H9 (cell line): ENCODE measurements at regions not wholly inside any gene's neighbourhood (a gene's known extent, or its start where the extent isn't known, plus 50 kb on each side); places are given as distances from the start of the nearest gene placed in this dataset.

Experiments
- DNase-seq: peaks from one replicate; pipeline ENCODE4 v3.0.0-alpha.2; 2017
- H2AFZ ChIP-seq: one replicate; pipeline ENCODE4 v1.6.1; 2013; ENCODE audit warnings: mild to moderate bottlenecking, low read length, control low read depth, moderate library complexity
- H2AK5ac ChIP-seq: 2 replicates; pipeline ENCODE4 v1.6.1; 2013; ENCODE audit warnings: low read length, control low read depth, mixed read lengths; ENCODE audit not compliant: insufficient read length
- H2BK120ac ChIP-seq: one replicate; pipeline ENCODE4 v1.6.1; 2013; ENCODE audit warnings: low read depth, mild to moderate bottlenecking, low read length, control low read depth, inconsistent platforms; ENCODE audit not compliant: poor library complexity, severe bottlenecking
- H2BK12ac ChIP-seq: 2 replicates; pipeline ENCODE4 v1.6.1; 2013; ENCODE audit warnings: low read length, control low read depth, mixed read lengths, low read depth; ENCODE audit not compliant: insufficient read length
- H2BK15ac ChIP-seq: 2 replicates; pipeline ENCODE4 v1.6.1; 2013; ENCODE audit warnings: low read depth, low read length, control low read depth
- H2BK20ac ChIP-seq: one replicate; pipeline ENCODE4 v1.6.1; 2013; ENCODE audit warnings: low read depth, mild to moderate bottlenecking, low read length, control low read depth, inconsistent platforms; ENCODE audit not compliant: poor library complexity, severe bottlenecking
- H2BK5ac ChIP-seq: 2 replicates; pipeline ENCODE4 v1.6.1; 2013; ENCODE audit warnings: low read length, control low read depth, mixed read lengths; ENCODE audit not compliant: insufficient read length
- H3K14ac ChIP-seq: 2 replicates; pipeline ENCODE4 v1.6.1; 2013; ENCODE audit warnings: low read length, control low read depth; ENCODE audit not compliant: insufficient read depth
- H3K18ac ChIP-seq: 2 replicates; pipeline ENCODE4 v1.6.1; 2013; ENCODE audit warnings: low read depth, mild to moderate bottlenecking, mixed read lengths, low read length, control low read depth; ENCODE audit not compliant: insufficient read length
- H3K23ac ChIP-seq: 2 replicates; pipeline ENCODE4 v1.6.1; 2013; ENCODE audit warnings: low read length, control low read depth, mixed read lengths, low read depth; ENCODE audit not compliant: insufficient read length
- H3K23me2 ChIP-seq: 2 replicates; pipeline ENCODE4 v1.6.1; 2013; ENCODE audit warnings: low read depth, mild to moderate bottlenecking, mixed read lengths, low read length, control low read depth; ENCODE audit not compliant: insufficient read length, poor library complexity, severe bottlenecking
- H3K27ac ChIP-seq: 2 replicates; pipeline ENCODE4 v1.5.1; 2013; ENCODE audit warnings: low read length, control low read depth, mixed read lengths, low read depth; ENCODE audit not compliant: insufficient read length
- H3K27me3 ChIP-seq: 2 replicates; pipeline ENCODE4 v1.6.1; 2013; ENCODE audit warnings: low read length, control low read depth, inconsistent platforms; ENCODE audit not compliant: insufficient read depth
- H3K4ac ChIP-seq: 2 replicates; pipeline ENCODE4 v1.6.1; 2013; ENCODE audit warnings: low read depth, mild to moderate bottlenecking, control low read depth, inconsistent platforms, low read length, moderate library complexity
- H3K4me1 ChIP-seq: 2 replicates; pipeline ENCODE4 v1.6.1; 2013; ENCODE audit warnings: low read length, control low read depth, inconsistent platforms; ENCODE audit not compliant: insufficient read depth
- H3K4me2 ChIP-seq: 2 replicates; pipeline ENCODE4 v1.6.1; 2013; ENCODE audit warnings: low read length, control low read depth, mixed read lengths; ENCODE audit not compliant: insufficient read length, insufficient read depth
- H3K56ac ChIP-seq: 2 replicates; pipeline ENCODE4 v1.6.1; 2013; ENCODE audit warnings: low read depth, mild to moderate bottlenecking, mixed read lengths, low read length, control low read depth; ENCODE audit not compliant: insufficient read length
- H3K79me1 ChIP-seq: 2 replicates; pipeline ENCODE4 v1.6.1; 2013; ENCODE audit warnings: low read depth, mild to moderate bottlenecking, moderate library complexity, low read length, control low read depth, inconsistent platforms; ENCODE audit not compliant: insufficient read depth, poor library complexity, severe bottlenecking
- H3K79me2 ChIP-seq: 2 replicates; pipeline ENCODE4 v1.6.1; 2013; ENCODE audit warnings: low read length, control low read depth, inconsistent platforms; ENCODE audit not compliant: insufficient read depth
- H3K9ac ChIP-seq: 2 replicates; pipeline ENCODE4 v1.6.1; 2013; ENCODE audit warnings: low read length, control low read depth, mixed read lengths; ENCODE audit not compliant: insufficient read length; ENCODE audit errors: extremely low read depth
- H3K9me3 ChIP-seq: one replicate; pipeline ENCODE4 v1.6.1; 2013; ENCODE audit warnings: low read depth, low read length, inconsistent platforms; ENCODE audit not compliant: control insufficient read depth
- H3T11ph ChIP-seq: one replicate; pipeline ENCODE4 v1.6.1; 2013; ENCODE audit warnings: mild to moderate bottlenecking, low read length, control low read depth, inconsistent platforms
- H4K20me1 ChIP-seq: one replicate; pipeline ENCODE4 v1.6.1; 2013; ENCODE audit not compliant: control insufficient read depth, insufficient read length, insufficient read depth
- H4K5ac ChIP-seq: 2 replicates; pipeline ENCODE4 v1.6.1; 2013; ENCODE audit warnings: low read depth, mild to moderate bottlenecking, mixed read lengths, low read length, control low read depth; ENCODE audit not compliant: insufficient read length
- H4K8ac ChIP-seq: replicated peaks from 2 replicates; pipeline ENCODE4 v1.6.1; 2013; ENCODE audit warnings: low read length, control low read depth, mixed read lengths, low read depth; ENCODE audit not compliant: insufficient read length
- H4K91ac ChIP-seq: 2 replicates; pipeline ENCODE4 v1.6.1; 2013; ENCODE audit warnings: low read depth, mild to moderate bottlenecking, moderate library complexity, mixed read lengths, low read length, control low read depth; ENCODE audit not compliant: insufficient read length
- H3K27ac Mint-ChIP-seq, 3 experiments: 2 replicates in 2 of 3; 3 replicates in 1 of 3; pipeline ENCODE4 v1.8.0; 2020 to 2021; ENCODE audit warnings: mixed read lengths in 3 of 3, mild to moderate bottlenecking in 1 of 3, moderate library complexity in 1 of 3
- H3K27me3 Mint-ChIP-seq: 2 replicates; pipeline ENCODE4 v1.8.0; 2021; ENCODE audit warnings: low read depth, mild to moderate bottlenecking, moderate library complexity, mixed read lengths
- H3K36me3 Mint-ChIP-seq, 3 experiments: 2 replicates in 2 of 3; 3 replicates in 1 of 3; pipeline ENCODE4 v1.8.0; 2020 to 2021; ENCODE audit warnings: low read depth in 3 of 3, mixed read lengths in 3 of 3; ENCODE audit not compliant: insufficient read depth in 1 of 3
- H3K4me1 Mint-ChIP-seq, 2 experiments: 2 replicates each; pipeline ENCODE4 v1.8.0; 2020; ENCODE audit warnings: mixed read lengths in 2 of 2
- H3K4me3 Mint-ChIP-seq, 2 experiments: 2 replicates in 1 of 2; 3 replicates in 1 of 2; pipeline ENCODE4 v1.8.0; 2020 to 2021; ENCODE audit warnings: mild to moderate bottlenecking in 2 of 2, mixed read lengths in 2 of 2, moderate library complexity in 1 of 2
- H3K9me3 Mint-ChIP-seq, 2 experiments: 2 replicates in 1 of 2; 3 replicates in 1 of 2; pipeline ENCODE4 v1.8.0; 2020; ENCODE audit warnings: mild to moderate bottlenecking in 2 of 2, mixed read lengths in 2 of 2, moderate library complexity in 1 of 2
- CTCF ChIP-seq: fragments of 200-600 bp; sonication (generic); conservative IDR thresholded peaks from 3 replicates; pipeline ENCODE4 v1.8.0; 2021; ENCODE audit warnings: antibody characterized with exemption, mild to moderate bottlenecking

DNA sequence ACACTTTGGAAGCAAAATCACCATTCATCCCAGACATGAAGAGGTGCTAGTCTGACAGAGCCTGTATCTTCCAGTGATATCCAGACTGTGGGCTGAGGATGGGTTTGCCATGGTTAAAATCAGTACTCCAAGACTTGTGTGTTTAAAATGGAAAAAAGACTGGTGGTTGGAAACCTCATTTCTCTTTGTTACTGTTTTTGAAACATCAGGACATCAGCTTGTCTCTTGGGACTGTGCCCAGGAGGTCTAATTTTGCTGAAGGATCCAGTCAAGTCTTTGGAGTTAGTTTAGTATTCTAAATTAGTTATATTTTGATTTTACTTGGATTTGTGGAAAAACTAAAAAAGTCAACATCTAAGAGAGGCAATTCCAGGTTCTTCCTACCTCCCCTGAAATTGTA lies 578.4 kb downstream of the PLCL1 start:
- Mint-ChIP-seq H3K9me3 (no peaks in the 10 kb centered on the region), H3K4me1 (no peaks in the 10 kb centered on the region), H3K27me3 (no peaks in the 10 kb centered on the region), H3K4me3 (no peak overlapping the region), H3K36me3 (no peaks in the 10 kb centered on the region), H3K27ac (no peak overlapping the region)
- no peak overlapping the region for H3K4ac ChIP-seq
- H3K23ac ChIP-seq = no peak overlapping the region
- H3K79me2 ChIP-seq = no peaks in the 10 kb centered on the region
- no peak overlapping the region for H2AK5ac ChIP-seq
- no peak overlapping the region for H3K27ac ChIP-seq
- H3K79me1 ChIP-seq = no peaks in the 10 kb centered on the region
- H3K18ac ChIP-seq = no peak overlapping the region
- no peak overlapping the region for H2BK120ac ChIP-seq
- H3K4me1 ChIP-seq = no peaks in the 10 kb centered on the region
- H3K23me2 ChIP-seq = no peaks in the 10 kb centered on the region
- no peak overlapping the region for H4K5ac ChIP-seq
- H3K9me3 ChIP-seq = no peaks in the 10 kb centered on the region
- no peak overlapping the region for H2BK5ac ChIP-seq
- H3K14ac ChIP-seq = no peak overlapping the region
- no peak for TF ChIP-seq CTCF
- H3K9ac ChIP-seq = no peak overlapping the region
- no peak overlapping the region for H2BK15ac ChIP-seq
- no peak overlapping the region for H4K91ac ChIP-seq
- no peak overlapping the region for H3T11ph ChIP-seq
- no peaks in the 10 kb centered on the region for H3K27me3 ChIP-seq
- H2AFZ ChIP-seq = no peak overlapping the region
- no peak for DNase-seq
- no peak overlapping the region for H3K56ac ChIP-seq
- H3K4me2 ChIP-seq = no peak overlapping the region
- no peaks in the 10 kb centered on the region for H4K20me1 ChIP-seq
- H2BK12ac ChIP-seq = no peak overlapping the region
- no peak overlapping the region for H2BK20ac ChIP-seq
- H4K8ac ChIP-seq = no peak overlapping the region
